Iris pigment epithelial cell (primary cell): ENCODE measurements at regions not wholly inside any gene's neighbourhood (a gene's known extent, or its start where the extent isn't known, plus 50 kb on each side); places are given as distances from the start of the nearest gene placed in this dataset.

Experiments
- DNase-seq: peaks from one replicate; pipeline ENCODE4 v3.0.0-alpha.2; 2011; ENCODE audit warnings: low read depth

- peak; percentile 38 for DNase-seq
Observed at GRCh38 chr3:24596626-24597025, 102.0 kb upstream of the THRB start.

GRCh38 chr3:24598695-24599470 is 104.2 kb upstream of the THRB start:
- DNase-seq = peak; percentile 57

DNA sequence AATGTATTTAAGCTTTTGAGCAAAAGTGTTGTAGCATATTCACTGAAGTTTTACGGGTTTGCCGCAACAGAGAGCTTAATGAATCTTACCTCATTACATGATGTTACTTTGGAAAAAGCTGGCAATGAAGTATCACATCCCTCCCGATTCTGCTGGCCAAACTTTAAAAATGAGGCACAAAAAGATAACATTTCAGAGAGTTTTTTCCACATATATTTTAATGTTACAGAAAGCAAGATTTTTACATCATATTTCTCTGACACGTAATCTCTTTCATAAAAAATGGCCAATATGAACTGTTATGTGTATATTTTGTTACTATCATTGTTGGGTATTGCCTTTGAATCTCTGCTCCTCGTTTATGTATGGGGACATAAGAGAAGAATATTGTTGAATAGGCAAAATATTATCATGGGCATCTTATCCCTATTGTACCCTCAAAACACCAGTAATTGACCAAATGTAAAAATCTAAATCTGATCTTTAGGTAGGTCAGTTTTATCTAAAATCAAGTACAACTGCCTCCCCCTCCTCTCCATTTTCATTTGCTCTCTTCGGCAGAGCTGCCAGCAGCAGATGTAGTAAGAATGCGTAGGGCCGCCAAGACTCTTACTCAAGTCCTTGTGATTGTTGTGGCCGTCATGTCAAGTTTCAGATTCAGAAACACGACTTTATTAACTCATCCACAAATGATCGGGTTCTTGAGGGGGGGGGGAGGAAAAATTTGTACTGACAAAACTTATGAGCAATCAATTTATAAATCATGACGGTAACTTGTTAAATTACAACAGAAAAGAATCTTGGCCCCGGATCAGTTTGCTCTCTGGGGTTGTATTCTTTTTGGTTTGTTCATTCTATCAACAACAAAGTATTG is 106.7 kb upstream of the THRB start:
- no peak for DNase-seq

DNA sequence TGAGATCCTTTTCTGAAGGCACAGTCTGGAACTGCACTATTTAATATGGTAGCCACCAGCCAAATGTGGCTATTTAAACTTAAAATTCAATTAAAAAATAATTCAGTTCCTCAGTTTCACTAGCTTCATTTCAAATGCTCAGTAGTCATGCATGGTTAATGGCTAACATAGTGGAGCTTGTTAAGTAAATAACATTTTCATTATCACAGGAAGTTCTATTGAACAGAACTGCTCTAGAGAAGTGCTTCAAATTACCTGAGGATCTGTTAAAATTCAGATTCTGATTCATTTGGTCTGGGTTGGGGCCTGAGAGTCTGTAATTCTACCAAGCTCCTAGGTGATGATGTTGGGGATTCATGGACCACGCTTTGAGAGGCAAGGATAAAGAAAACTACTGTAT is 109.6 kb upstream of the THRB start:
- no peak for DNase-seq

GRCh38 chr3:24605511-24606028 is 110.9 kb upstream of the THRB start:
- no peak for DNase-seq

DNA sequence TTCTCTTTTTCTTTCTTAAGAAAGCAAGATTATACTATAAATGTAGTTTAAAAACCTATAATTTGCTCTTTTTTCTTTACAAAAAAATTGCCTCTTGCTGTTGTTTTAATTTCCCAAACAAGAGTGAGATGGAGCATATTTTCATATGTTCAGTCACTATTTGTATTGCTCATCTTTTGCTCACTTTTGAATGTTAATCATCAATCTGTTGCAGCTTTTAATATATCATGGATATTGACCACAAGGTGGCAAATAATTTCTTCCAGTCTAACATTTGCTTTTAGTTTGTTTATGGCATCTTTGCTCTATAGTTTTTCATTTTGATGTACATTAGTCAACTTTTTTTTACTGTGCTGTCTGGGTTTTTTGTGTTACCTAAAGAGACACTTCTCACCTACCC is 112.6 kb upstream of the THRB start:
- no peak for DNase-seq

DNA sequence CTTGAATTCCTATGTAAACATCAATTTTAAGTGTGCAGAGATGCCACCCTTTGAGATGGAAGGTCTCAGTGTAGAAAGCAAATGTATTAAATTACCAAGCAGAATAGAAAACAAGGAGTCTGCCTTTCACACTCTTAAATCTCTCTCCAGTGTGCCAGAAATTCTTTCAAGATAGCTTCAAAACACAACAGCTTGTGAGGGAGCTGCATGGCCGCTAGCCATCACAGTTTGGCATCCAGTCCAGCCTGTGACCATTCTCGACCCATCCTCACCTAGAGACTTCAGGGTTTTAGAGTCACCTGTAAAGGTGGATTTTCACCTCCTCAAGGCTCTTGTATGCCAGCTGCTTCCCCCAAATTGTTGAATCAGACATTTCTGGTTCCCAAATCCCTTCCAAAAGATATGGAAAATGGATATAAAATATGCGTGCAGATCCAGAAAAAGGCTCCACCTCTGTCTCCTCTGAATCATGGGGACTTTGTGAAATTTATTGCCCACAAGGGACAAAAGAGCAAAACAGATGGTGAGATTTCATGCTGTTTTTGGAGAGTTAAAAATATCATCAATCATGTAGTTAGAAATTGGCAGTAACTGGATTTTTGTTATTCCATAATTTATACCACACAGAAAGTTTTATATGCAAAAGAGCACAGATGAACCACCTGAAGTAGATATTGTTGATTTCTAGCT is 114.2 kb upstream of the THRB start:
- no peak for DNase-seq

DNA sequence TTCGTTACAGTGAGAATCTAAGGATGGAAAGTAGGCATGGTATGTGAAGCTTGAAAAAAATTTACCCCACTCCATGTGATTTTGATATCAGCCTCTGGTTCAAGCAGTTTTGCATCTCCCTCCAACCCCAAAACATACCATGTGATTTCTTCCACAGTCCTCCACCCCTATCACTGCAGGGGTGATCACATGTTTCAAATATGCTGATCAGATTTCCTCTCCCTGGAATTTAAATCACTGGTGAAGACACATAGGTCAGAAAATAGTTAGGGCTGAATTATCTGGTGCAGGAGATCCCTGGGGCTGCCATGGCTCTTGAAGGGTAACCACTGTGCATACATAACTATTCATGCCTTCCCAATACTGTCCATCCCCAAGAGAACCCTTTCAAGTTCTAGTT is 119.7 kb upstream of the THRB start:
- DNase-seq = no peak

- DNase-seq = no peak
Observed at GRCh38 chr3:24615177-24615576, 120.5 kb upstream of the THRB start.

- no peak for DNase-seq
Observed at GRCh38 chr3:24616110-24616829, 121.6 kb upstream of the THRB start.

DNA sequence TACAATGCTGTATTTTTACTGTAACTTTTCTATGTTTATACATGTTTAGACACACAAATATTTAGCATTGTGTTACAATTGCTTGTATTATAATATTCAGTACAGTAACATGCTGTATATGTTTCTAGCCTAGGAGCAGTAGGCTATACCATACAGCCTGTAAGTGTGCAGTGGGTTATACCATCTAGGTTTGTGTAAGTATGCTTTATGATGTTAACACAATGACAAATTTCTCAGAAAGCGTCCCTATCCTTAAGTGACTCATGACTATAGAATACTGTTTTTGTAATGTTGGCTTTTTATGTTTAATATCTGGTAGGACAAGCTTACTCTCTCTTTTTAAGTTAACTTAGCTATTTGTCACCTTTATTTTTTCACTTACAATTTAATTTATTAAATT is 127.5 kb upstream of the THRB start:
- no peak for DNase-seq

DNA sequence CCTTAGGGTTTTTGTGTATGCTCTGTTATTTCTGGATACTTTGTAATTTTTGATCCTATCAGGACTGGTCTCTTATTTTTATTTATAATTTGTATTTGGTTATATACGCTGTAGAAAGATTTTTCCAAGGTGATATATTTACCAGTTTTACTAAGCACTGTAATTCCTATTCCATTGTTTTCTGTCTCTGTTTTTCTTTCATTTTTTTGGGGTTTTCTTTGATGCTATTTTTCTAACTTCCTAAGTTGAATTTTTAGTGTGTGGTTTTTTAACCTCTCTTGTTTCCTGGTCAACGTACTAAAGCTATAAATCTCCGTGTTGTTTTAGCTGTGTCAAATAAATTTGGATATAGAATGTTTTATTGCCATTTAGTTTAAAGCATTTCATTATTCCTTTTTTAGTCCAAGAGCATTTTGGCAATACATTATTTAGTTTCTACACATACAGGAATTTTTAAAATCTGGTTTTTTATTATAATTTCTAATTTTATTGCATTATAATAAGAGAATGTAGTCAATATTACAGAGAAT is 128.1 kb upstream of the THRB start:
- DNase-seq = no peak

DNA sequence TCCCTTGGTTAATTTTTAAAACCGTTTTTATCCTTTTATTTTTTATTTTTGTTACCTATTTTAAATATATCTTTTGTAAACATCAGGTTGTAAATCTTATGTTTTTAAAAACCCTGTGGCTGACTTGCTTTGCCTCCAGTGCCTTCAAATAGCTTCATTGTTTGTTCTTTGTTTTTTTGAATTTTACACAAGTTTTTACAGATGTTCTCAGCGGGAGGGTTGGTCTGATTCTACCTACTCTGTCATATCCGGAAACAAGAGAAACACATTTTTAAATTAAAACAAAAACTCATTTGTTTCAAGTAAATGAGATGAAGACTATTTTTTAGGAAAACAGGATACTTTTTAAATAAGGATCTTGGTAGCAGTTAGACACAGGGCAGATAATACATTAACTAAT is 129.0 kb upstream of the THRB start:
- no peak for DNase-seq

GRCh38 chr3:24624938-24625681 is 130.5 kb upstream of the THRB start:
- no peak for DNase-seq

DNA sequence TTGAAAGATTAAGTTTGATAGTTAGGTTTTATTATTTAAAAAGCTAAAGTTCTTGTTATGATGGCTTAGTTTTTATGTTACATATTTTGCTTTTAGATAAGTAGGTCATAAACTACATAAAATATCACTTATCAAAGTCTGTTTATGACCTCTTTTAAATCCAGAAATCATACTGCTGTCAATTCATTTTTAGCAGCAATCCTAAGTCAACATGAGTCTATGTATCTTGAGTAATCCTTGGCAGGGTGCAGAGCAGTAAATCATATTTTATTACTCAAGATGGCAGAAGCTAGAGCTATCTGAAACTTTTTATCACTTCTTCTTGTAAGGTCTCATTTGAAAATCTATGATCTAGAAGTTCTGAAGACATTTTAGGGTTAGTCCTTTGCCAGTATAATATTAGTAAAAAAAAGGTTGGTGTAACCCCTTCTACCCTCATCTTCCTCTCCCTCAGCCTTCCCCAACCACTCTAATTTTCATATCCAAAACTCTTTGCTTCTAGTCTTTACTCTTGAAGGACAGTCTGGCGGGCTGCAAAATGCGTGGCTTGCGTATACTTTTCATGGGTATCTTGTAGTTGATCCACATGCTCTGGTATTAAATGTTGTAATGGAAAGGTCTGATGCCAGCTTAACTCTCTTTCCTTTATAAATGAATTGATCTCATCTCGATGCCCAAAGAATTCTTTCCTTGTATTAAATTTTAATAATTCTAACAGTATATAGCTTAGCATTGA is 134.0 kb upstream of the THRB start:
- peak; percentile 18 for DNase-seq

DNA sequence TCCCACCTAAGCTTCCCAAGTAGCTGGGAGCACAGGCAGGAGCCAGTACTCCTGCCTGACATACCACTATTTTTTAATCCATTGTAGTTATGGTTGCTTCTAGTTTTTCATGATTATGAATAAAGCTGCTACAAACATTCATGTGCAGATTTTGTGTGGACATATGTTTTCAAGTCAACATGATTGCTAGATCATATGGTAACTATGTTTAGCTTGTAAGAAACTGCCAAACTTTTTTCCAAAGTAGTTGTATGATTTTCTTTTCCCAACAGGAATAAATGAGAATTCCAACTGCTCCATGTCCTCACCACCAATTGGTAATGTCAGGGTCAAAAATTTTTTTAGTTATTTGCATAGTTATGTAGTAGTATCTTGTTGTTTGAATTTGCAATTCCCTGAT is 136.8 kb upstream of the THRB start:
- DNase-seq = no peak

GRCh38 chr3:24639061-24639460 is 144.4 kb upstream of the THRB start:
- no peak for DNase-seq

DNA sequence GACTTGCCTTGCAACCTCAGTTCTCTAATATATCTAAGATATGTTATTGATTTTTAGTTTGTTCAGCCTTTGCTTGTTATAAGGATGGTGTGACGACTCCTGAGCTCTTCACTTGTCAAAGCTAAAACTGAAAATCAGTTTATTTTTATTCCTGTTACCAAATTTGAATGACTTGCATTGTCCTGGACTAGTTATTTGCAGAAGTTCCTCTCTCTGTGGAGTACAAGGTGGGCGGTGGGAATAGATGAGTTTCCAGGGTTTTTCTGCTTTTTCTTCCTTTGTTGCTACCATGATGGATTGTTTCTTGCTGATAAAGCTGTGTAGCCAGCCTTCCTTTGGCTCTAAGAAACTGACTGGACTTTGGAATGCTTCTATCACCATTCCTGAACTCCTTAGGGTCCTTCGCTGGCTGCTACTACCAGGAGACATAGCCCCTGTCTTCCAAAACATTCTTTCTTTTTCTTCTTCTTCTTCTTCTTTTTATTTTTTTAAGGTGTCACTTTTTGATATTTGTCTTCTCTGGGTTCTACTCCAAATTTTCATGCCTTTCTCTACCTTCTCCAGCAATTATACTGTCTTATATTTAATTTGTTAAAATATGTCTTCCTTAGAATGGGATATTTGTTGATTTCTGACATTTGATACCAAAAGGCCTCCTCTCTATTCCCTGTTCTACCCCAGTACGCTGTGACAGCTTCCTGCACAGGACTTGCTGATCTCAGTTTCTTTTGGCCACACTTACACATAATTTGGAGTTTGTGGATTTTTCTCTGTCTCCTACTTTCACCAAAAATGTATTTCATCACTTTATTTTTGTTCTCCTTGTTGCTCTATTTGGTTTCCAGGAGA is 145.1 kb upstream of the THRB start:
- no peak for DNase-seq

DNA sequence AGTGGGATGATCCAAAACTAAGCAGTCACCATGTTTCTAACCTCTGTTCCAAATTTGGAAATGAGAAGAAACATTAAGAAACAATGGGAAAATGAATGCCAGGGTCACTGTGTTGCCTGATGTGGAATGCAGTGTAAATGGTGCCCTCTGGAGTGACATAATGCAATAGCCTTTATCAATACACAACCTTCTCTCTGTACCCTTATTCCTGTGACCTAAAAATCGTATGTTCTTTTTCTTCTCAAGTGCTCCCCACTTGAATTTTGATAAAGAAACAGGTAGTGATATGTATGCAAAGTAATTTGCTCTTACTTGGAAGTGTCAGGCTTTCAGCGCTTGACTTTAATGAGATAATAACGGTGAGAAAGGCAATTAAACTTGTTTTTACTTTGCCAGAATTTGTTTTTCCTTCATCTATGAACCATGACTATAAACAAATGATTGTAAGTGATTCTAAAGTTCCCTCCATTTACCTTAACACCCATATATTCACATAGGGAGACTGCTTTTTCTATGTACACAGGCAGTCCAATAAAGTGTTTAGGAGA is 145.8 kb upstream of the THRB start:
- DNase-seq = peak; percentile 40
